ENCODE measurements at regions not wholly inside any gene's neighbourhood (a gene's known extent, or its start where the extent isn't known, plus 50 kb on each side); places are given as distances from the start of the nearest gene placed in this dataset.

DNA sequence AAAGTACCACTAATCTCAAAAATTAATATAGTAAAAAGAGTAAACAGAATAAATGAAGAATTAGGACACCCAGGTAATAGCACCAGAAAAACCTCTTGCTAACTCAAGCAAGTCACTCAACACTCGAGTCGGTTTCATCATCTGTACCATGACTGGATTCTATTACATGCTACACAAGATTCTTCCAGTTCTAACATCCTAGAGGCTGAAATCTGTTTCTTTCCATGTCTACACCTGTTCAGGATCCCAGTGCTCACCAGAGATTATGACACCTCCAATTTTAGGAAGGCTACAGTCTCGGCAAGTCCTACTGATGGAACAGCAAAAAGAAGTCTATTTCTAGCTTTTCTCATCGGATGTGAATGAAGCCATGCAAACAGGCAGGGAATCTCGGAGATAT lies 95.3 kb upstream of the ANK3 start:
- TF ChIP-seq, protein P1, sequence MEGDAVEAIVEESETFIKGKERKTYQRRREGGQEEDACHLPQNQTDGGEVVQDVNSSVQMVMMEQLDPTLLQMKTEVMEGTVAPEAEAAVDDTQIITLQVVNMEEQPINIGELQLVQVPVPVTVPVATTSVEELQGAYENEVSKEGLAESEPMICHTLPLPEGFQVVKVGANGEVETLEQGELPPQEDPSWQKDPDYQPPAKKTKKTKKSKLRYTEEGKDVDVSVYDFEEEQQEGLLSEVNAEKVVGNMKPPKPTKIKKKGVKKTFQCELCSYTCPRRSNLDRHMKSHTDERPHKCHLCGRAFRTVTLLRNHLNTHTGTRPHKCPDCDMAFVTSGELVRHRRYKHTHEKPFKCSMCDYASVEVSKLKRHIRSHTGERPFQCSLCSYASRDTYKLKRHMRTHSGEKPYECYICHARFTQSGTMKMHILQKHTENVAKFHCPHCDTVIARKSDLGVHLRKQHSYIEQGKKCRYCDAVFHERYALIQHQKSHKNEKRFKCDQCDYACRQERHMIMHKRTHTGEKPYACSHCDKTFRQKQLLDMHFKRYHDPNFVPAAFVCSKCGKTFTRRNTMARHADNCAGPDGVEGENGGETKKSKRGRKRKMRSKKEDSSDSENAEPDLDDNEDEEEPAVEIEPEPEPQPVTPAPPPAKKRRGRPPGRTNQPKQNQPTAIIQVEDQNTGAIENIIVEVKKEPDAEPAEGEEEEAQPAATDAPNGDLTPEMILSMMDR (optimal IDR thresholded peaks at IDR 0.05 in 1 of 3, IDR thresholded peaks at IDR 0.05 in 1 of 3, conservative IDR thresholded peaks at IDR 0.05 in 1 of 3; ENCODE audit: extremely low read depth in 1 of 3, insufficient read depth in 2 of 3, low read length in 3 of 3), result no peak
- no peak for TF ChIP-seq EZH2 (IDR thresholded peaks at IDR 0.05; ENCODE audit: low read length)
